ENCODE measurements at regions not wholly inside any gene's neighbourhood (a gene's known extent, or its start where the extent isn't known, plus 50 kb on each side); places are given as distances from the start of the nearest gene placed in this dataset.

DNA sequence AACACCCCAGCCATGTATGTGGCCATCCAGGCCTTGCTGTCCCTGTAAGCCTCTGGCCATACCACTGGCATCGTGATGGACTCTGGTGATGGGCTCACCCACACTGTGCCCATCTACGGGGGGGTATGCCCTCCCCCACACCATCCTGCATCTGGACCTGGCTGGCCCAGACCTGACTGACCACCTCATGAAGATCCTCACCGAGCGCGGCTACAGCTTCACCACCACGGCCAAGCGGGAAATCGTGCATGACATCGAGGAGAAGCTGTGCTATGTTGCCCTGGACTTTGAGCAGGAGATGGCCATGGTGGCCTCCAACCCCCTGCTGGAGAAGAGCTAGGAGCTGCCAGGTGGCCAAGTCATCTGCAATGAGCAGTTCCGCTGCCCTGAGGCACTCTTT is 80.4 kb upstream of the ZCCHC2 start:
- H3K9me3 ChIP-seq (replicated peaks), result no peaks in the 10 kb centered on the region
- no peaks in the 10 kb centered on the region for H3K4me1 ChIP-seq
- no peaks in the 10 kb centered on the region for H3K36me3 ChIP-seq
- DNase-seq, result no peak
- H3K4me3 ChIP-seq, result no peak overlapping the region
- no peak overlapping the region for H3K27ac ChIP-seq
- no peaks in the 10 kb centered on the region for H3K27me3 ChIP-seq

DNA sequence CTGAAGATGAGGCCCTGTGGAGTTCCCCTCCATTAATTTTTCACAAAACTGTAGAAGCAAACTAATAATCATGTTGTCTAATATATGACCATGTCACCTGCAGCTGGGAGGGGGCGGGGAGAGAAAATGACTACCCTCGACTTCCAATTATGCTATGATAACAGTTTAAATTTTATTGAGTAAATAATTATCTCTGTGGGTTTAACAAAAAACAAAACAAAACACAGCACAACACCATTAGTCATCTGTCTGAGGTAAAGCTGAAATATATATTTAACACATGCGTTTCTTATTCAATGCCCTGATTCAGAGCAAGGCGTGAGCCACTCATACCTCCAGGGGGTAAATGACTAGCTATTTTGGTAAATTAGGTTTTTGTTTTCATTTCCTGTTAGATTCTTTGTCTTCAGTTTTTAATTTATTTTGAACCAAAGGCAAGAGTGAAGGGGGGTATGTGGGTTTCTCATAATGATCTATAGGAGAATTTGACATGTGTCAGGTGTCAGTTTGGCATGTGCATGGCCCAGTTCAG is 77.4 kb upstream of the ZCCHC2 start:
- no peak for DNase-seq
- no peaks in the 10 kb centered on the region for H3K27me3 ChIP-seq

DNA sequence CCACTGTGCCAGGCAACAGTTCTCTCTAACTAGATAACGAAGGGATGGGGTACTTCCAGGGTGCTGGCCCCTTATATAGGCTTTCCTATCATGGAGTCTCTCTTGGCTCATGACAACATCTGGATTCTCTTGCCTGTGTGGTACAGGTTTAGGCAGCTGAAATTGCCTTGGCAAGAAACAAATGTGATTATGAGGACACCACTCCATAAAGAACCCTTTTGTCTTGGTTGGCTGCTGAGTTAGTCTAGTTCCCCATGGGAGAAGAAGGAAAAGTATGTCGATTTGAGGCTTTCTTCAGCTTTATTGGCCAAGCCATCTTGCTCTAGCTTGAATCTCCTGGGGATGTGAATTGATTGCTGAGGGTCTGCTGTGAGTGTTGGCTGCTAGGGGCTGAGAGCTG is 76.3 kb upstream of the ZCCHC2 start:
- no peaks in the 10 kb centered on the region for H3K36me3 ChIP-seq
- peaks cover 7% of the 10 kb centered on the region for H3K4me1 ChIP-seq
- H3K9me3 ChIP-seq (replicated peaks), result no peaks in the 10 kb centered on the region
- no peak for DNase-seq
- H3K4me3 ChIP-seq, result no peak overlapping the region
- no peak overlapping the region for H3K27ac ChIP-seq
- H3K27me3 ChIP-seq, result no peaks in the 10 kb centered on the region

More for the DNA sequence above, 77.4 kb upstream of the ZCCHC2 start:
- H3K36me3 ChIP-seq, result no peaks in the 10 kb centered on the region
- no peaks in the 10 kb centered on the region for H3K9me3 ChIP-seq (replicated peaks)
- H3K4me3 ChIP-seq, result no peak overlapping the region
- peaks cover 2% of the 10 kb centered on the region; the same call in 1 of the 2 replicates for H3K4me1 ChIP-seq
- no peak overlapping the region for H3K27ac ChIP-seq

DNA sequence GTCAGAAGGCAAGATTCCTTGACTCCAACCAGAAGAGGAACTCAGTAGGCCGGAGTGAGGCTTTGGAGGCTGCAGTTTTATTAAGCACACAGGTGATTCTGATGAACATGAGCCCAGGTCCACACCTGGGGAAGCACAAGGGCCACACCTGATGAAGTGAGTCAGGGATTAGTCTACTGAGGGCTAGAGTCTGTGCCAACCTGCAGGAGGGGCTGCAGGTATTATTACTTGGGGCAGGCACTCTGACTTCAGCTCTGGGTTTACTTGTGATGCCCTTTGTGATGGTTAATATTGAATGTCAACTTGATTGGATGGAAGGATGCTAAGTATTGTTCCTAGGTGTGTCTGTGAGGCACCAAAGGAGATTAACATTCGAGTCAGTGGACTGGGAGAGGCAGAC is 75.2 kb upstream of the ZCCHC2 start:
- no peak for DNase-seq

DNA sequence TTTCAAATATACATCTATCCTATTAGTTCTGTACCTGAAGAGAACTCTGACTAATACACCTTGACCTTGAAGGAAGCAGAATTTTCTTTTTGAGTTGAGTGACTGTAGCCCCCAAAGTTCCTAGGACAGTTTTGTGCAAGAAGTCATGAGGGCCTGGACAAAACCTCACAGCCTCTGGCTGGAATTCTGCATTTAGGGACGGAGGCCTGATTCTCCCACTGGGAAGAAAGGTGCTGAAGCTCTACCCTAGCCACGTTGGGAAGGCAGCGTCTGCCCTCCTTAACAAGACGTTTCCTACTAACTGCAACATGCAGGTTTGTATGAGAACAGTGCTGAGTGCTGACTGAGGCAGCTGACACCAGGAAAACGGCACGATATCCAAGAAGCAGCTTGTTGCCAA is 74.4 kb upstream of the ZCCHC2 start:
- DNase-seq, result no peak
- H3K4me1 ChIP-seq, result peaks cover 7% of the 10 kb centered on the region
- no peak overlapping the region for H3K4me3 ChIP-seq
- H3K27me3 ChIP-seq, result no peaks in the 10 kb centered on the region
- H3K36me3 ChIP-seq, result no peaks in the 10 kb centered on the region
- no peak overlapping the region for H3K27ac ChIP-seq
- H3K9me3 ChIP-seq (replicated peaks), result no peaks in the 10 kb centered on the region

More for the DNA sequence above, 75.2 kb upstream of the ZCCHC2 start:
- no peak overlapping the region for H3K27ac ChIP-seq
- no peaks in the 10 kb centered on the region for H3K9me3 ChIP-seq (replicated peaks)
- H3K27me3 ChIP-seq, result no peaks in the 10 kb centered on the region
- peaks cover 7% of the 10 kb centered on the region for H3K4me1 ChIP-seq
- H3K4me3 ChIP-seq, result no peak overlapping the region
- H3K36me3 ChIP-seq, result no peaks in the 10 kb centered on the region

DNA sequence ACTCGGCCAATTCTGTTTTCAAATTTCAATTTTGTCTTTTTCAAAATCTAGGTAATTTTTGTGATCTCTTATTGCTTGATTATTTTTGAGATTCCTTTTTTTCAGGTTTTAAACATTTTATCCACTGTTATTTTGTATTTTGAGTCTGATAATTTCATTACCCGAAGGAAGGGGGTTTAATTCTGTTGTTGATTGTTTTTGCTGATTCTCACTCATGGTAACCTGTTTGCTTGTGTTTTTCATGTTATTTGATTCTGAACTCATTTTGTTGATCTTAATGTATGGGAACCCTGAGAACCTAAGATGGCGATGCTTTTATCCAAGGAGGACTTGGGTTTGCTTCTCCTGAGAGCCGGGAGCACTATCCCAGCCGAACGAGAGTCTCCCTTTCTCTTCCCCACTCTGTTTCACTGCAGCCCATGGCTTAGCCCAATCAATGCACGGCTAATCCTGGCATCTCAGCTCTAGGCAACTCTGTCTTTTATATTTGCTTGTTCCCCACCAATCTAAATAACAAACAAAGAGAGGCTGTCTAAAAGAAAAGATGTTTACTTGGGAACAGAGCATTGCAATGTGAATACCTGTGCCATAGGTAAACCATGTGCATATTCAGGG is 73.2 kb upstream of the ZCCHC2 start:
- Histone ChIP-seq H3K9me3 (replicated peaks) (no peaks in the 10 kb centered on the region), H3K27ac (no peak overlapping the region), H3K4me1 (peaks cover 7% of the 10 kb centered on the region), H3K27me3 (no peaks in the 10 kb centered on the region), H3K4me3 (no peak overlapping the region), H3K36me3 (no peaks in the 10 kb centered on the region)
- no peak for DNase-seq

DNA sequence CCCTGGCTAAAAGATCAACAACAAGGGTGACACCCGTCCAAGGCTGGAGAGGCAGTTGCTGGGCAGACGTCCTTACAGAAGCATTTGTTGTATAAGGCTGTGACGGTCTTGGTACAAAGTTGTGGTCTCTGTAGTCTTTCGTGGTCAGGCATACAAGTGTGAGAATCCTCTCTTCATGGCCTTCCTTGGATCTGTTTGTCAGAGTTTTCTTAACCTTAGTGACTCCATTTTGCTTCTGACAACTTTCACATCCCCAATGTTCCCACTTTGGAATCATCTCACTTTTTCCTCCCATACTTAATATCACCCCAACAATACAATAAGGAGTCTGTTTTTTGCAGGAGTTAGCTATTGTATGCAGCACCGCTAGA is 72.7 kb upstream of the ZCCHC2 start:
- Histone ChIP-seq H3K27ac (no peak overlapping the region), H3K4me3 (no peak overlapping the region), H3K9me3 (replicated peaks) (no peaks in the 10 kb centered on the region), H3K4me1 (peaks cover 7% of the 10 kb centered on the region), H3K36me3 (no peaks in the 10 kb centered on the region), H3K27me3 (no peaks in the 10 kb centered on the region)
- no peak for DNase-seq

DNA sequence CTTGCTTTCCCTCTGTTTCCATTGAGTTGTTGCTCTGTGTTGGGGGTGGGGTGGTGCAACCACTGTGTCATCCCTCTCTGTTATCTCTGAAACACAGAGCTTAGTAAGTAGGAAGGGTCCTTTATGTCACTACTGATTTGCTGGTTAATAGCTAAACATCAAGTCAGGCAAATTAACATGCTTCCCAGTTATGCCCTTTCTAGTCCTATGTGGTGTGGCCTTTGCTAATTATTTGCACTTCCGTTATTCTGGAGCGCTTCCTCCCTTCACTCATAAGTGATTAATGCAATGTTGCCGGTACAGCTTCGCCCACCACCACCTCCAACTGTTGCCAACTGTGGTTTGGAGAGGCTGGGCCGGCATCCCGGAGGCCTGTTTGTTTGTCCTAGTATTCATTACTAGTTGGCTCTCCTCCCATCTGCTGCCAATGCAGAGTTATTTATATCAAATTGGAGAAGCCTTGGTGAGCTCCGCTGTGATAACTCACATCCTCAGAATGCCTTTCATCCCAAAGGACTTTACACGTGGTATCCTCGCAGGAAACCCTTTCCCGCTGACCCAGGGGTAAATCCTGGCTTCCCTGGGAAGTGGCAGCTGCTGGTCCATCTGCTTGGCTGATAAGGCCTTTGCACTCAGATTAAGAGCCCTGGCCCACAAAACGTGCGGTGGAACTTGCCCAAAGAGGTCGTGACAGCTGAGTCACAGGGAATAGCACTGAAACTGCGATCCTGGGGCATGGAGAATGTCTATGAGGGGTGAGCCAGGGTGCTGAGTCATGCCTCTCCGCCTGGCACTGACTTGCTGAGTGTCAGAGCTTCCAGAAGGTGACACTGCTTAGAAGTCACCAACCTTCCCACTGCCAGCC is 72.0 kb upstream of the ZCCHC2 start:
- Histone ChIP-seq H3K36me3 (no peaks in the 10 kb centered on the region), H3K27me3 (no peaks in the 10 kb centered on the region), H3K4me3 (no peak overlapping the region), H3K9me3 (replicated peaks) (no peaks in the 10 kb centered on the region), H3K4me1 (peaks cover 7% of the 10 kb centered on the region), H3K27ac (no peak overlapping the region)
- DNase-seq, result peak; percentile 75 to 77

DNA sequence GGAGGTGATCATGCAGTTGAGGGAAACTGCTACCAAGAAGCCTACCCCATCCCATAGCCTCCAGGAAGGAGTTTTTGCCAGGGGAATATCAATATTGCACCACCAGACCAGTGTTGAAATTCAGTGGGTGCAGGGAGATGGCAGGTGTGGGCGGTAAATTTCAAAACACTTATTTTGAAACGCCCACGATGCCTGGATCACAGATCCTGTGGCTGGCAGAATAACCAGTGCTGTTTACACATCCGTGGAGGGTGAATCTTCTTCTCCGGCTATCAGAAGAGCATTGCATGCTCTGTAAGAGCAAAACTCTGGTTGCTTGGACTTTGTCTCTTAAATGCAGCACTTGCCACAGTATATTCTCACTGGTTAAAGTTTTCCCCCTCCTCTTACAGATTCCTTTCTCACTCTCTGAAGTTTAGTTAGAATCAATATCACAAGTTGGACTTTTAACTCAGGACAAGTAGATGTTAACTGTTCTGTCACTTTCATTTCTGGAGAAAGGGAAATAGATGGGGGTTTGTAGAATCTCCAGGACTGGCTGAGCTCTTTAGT is 70.5 kb upstream of the ZCCHC2 start:
- Histone ChIP-seq H3K27me3 (no peaks in the 10 kb centered on the region), H3K27ac (no peak overlapping the region), H3K4me1 (peaks cover 7% of the 10 kb centered on the region), H3K36me3 (no peaks in the 10 kb centered on the region), H3K9me3 (replicated peaks) (no peaks in the 10 kb centered on the region), H3K4me3 (no peak overlapping the region)
- DNase-seq, result no peak

DNA sequence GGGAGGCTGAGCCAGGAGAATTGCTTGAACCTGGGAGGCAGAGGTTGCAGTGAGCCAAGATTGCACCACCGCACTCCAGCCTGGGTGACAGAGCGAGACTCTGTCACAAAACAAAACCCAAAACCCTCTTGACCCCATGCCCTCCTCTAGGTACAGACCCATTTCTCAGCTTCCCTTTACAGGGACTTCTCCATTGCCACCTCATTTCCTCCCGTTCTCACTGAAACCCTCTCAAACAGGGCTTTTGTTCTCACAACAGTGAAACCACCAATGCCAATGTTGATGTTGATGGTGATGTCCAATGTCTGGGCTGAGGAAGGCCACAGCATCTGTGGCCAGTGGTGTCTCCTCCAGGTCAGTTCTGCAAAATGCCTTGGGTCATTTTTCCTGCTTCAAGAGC is 69.0 kb upstream of the ZCCHC2 start:
- Histone ChIP-seq H3K27me3 (no peaks in the 10 kb centered on the region), H3K36me3 (no peaks in the 10 kb centered on the region), H3K27ac (no peak overlapping the region), H3K4me1 (peaks cover 7% of the 10 kb centered on the region), H3K4me3 (no peak overlapping the region), H3K9me3 (replicated peaks) (no peaks in the 10 kb centered on the region)
- no peak for DNase-seq

DNA sequence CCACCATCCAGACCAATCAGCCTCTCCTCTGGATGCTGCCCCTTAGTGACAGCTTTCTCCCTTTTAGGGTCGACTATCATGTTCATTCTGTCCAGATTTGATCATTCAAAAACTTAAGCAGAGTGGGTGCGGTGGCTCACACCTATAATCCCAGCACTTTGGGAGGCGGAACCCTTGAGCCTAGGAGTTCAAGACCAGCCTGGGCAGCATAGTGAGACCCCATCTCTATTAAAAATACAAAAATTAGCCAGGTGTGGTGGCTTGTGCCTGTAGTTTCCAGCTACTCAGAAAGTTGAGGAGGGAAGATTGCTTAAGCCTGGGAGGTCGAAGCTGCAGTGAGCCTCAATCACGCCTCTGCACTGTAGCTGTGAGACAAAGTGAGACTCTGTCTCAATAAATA is 68.3 kb upstream of the ZCCHC2 start:
- Histone ChIP-seq H3K4me3 (no peak overlapping the region), H3K27me3 (no peaks in the 10 kb centered on the region), H3K27ac (no peak overlapping the region), H3K36me3 (no peaks in the 10 kb centered on the region), H3K4me1 (peaks cover 7% of the 10 kb centered on the region), H3K9me3 (replicated peaks) (no peaks in the 10 kb centered on the region)
- DNase-seq, result no peak

DNA sequence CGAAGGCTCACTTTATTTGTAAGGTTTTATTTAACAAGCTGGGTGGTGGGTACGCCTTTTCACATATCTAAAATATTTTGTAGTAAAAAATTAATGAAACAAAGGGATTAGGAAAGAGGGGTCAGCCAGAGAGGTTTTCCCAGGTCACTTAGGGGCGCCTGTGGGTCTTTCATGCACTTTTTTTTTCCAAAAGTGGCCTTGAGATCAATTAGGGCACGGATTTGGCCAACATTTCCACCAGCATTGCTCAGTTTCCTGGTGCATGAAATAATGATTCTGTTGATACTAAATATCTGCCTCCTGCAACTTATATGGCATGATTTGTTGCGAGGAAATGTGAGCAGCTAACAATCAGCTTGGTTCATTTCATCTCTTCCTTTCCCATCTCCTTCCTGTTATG is 67.6 kb upstream of the ZCCHC2 start:
- Histone ChIP-seq H3K36me3 (no peaks in the 10 kb centered on the region), H3K27me3 (no peaks in the 10 kb centered on the region), H3K9me3 (replicated peaks) (no peaks in the 10 kb centered on the region), H3K4me1 (peaks cover 7% of the 10 kb centered on the region), H3K4me3 (no peak overlapping the region), H3K27ac (no peak overlapping the region)
- DNase-seq, result no peak

DNA sequence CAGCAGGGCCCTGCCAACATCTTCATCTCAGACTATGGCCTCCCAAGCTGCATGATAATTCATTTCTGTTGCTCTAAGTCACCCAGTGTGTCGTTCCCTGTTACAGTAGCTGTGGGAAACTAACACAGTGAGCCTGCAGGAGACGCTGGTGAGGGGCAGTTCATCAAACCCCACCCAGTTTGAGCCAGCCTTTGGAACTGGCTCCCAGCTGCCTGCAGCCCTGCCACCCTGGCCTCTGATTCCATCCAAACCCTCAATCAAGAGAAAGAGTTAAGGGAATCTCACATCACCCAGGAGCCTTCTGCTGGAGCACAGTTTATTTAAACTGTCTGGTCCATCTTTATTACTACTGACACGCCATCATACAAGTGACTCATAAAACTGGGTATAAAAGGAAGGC is 64.9 kb upstream of the ZCCHC2 start:
- Histone ChIP-seq H3K27ac (no peak overlapping the region), H3K4me3 (no peak overlapping the region), H3K36me3 (no peaks in the 10 kb centered on the region), H3K9me3 (replicated peaks) (no peaks in the 10 kb centered on the region), H3K27me3 (no peaks in the 10 kb centered on the region), H3K4me1 (no peaks in the 10 kb centered on the region)
- no peak for DNase-seq

DNA sequence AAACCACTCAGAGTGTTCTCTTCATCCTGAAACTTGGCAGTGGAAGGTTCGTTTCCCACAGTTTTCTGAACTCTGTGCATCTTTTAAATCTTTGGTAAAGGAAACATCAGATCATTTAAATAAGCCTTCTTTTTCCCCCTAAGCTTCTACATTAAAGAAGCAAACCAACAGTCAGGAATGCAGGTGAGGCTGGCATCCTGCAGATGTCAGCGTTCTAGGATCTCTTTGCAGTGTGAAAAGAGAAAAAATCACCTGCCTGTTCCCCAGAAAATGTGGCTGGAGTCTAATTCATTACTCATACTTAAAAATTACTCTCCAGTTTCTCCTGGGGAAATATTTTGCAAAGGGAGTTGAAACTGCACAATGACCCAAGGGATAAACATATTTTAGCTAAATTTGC is 64.5 kb upstream of the ZCCHC2 start:
- Histone ChIP-seq H3K27me3 (no peaks in the 10 kb centered on the region), H3K9me3 (replicated peaks) (no peaks in the 10 kb centered on the region), H3K27ac (no peak overlapping the region), H3K4me3 (no peak overlapping the region), H3K4me1 (no peaks in the 10 kb centered on the region), H3K36me3 (no peaks in the 10 kb centered on the region)
- DNase-seq, result no peak

DNA sequence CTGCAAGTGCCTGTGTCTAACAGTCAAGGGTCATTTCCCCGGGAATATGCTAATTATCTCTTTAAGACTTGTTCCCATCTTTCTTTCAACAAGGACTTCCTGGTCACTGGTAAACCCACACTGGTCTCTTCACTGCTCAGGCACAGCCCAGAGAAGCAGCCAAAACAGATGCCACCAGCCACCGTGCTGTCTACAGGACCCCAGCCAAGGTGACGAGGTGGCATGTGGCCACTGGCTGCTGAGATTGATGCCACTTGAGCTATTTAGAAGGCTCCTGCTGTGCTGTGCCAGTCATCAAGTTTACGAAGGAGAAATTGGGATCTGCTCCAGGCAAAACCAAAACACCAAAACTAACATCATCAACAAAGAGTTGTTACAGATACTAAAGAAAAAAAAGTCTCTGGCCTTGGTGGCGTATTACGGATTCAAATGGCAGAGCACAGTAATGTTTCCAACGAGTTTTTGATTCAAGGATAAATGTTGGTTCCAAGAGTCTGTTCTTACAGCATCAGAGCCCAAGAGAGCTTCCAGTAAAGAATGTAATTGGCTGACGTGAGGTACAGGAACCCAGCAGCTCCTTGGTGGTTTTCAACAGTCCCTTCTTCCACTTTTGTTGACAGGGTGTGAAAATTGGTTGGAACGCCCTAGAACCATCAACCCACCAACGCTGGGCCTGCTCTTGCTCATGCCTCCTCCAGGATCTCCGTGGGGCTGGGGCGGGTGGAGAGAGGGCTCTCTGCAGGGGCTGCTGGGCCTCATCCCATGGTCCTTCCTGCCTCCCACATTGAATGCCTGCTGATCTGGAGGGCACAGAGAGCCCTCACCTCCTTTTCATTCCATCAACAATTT is 63.7 kb upstream of the ZCCHC2 start:
- no peaks in the 10 kb centered on the region for H3K9me3 ChIP-seq (replicated peaks)
- no peaks in the 10 kb centered on the region for H3K4me1 ChIP-seq
- H3K27ac ChIP-seq, result no peak overlapping the region
- no peaks in the 10 kb centered on the region for H3K36me3 ChIP-seq
- H3K27me3 ChIP-seq, result no peaks in the 10 kb centered on the region
- DNase-seq, result no peak
- H3K4me3 ChIP-seq, result no peak overlapping the region
